GM18907 (cell line): ENCODE measurements at regions not wholly inside any gene's neighbourhood (a gene's known extent, or its start where the extent isn't known, plus 50 kb on each side); places are given as distances from the start of the nearest gene placed in this dataset.
"Not testable (repeated sequence)": the region's sequence is repeated elsewhere in the genome, so short reads cannot be mapped to it uniquely, and the experiment has no call there.

Experiments
- ATAC-seq: cut with Tn5 transposase; IDR thresholded peaks from one replicate; pipeline ENCODE4 v1.9.1; 2021; ENCODE audit warnings: mild to moderate bottlenecking, moderate library complexity; ENCODE audit not compliant: unreplicated experiment

GRCh38 chr10:65628493-65629139 is 1297.2 kb upstream of the LRRTM3 start:
- no peak for ATAC-seq

DNA sequence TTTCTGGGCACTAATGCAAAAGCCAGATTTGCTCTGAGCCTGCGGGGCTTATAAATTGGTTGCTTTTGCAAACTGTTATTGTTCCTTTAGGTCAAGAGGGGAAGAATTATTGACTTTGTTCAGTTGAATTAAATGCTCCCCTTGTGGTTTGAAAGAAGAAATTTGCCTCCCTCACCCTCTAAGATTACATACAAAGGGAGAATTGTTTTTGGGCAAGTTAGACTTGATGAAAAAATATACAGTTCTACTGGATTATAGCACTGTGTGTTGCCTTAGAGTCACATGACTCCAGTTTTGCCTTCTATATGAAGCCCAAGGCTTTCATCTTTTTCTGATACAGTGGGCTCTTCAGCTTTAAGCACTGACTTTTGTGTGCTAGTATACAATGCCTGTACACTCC is 1265.8 kb upstream of the LRRTM3 start:
- ATAC-seq: no peak

GRCh38 chr10:65670087-65670486 is 1255.7 kb upstream of the LRRTM3 start:
- ATAC-seq: no peak

- ATAC-seq: not testable (repeated sequence)
Measured at GRCh38 chr10:65670596-65670995, 1255.2 kb upstream of the LRRTM3 start.

- no peak for ATAC-seq
Measured at GRCh38 chr10:65675236-65675635, 1250.6 kb upstream of the LRRTM3 start.

DNA sequence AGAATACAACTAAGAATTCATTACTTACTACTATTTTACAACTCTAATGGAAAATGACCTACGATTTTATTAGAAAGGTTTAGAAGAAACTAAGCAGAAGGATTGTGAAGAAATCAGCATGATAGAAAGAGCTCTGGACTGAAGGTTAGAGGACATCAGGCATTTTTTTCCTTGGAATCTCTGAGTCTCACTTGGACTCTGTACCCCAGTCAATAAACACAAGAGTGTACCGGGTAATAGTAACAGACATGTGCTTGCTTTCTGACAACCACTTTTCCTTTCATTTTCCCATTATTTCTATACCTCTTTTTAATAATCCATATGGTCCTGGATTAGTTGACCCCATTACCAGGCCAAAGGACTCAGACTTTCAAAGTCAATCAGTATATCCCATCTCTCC is 1240.9 kb upstream of the LRRTM3 start:
- no peak for ATAC-seq

DNA sequence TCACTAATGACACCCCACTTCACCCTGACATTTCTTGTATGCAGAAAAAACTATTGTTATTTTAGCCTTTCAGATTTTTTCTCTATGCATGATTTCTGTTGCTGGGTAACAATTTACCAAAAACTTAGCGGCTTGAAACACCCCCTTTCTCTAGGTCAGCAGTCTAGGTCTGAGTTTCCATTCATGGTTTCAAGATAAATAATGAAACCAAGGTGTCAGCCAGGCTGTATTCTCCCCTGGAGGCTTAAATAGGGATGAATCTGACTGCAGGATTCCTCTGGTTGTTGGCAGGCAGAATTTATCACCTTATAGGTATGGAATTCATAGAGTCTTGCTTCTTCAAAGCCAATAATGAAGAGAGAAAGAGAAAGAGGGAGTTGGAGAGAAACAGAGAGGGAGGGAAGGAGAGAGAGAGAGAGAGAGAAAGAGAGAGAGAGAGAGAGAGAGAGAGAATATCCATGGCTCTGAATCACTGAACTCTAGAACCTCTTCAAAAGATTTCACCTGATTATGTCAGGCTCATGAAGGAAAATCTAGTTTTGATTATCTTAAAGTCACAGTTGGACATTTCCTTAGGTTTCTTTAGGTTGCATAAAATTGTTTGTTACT is 1224.6 kb upstream of the LRRTM3 start:
- ATAC-seq: no peak

DNA sequence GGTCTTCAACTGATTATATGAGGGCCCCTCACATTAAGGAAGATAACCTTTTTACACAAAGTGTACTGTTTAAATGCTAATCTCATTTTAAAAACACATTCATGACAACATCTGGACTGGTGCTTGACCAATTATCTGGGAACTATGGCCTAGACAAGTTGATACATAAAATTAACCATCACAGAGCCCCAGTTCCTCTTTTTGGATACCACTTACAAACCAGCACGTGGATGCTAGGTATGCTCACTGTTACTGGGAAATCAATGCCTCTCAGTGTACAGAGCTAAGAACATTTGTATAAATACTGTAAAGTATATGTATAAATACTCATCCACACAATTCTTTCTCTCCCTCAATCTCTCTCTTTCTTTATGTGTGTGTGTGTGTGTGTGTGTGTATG is 1217.8 kb upstream of the LRRTM3 start:
- no peak for ATAC-seq

DNA sequence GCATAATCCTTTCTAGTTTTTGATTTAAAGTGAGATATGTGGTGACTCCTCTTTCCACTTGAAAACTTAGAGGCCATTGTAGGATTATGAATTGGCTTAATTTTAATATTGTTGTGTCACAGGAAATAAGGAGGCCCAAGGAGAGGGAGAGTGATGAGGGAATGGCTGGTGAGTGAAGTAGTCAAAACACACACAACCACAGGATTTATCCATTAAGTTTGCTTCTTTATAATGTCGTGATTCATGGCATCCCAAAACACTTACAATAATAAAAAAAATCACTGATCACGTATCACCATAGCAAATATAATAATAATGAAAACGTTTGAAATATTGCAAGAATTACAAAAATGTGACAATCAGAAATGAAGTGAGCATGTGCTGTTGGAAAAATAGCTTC is 1215.5 kb upstream of the LRRTM3 start:
- no peak for ATAC-seq

DNA sequence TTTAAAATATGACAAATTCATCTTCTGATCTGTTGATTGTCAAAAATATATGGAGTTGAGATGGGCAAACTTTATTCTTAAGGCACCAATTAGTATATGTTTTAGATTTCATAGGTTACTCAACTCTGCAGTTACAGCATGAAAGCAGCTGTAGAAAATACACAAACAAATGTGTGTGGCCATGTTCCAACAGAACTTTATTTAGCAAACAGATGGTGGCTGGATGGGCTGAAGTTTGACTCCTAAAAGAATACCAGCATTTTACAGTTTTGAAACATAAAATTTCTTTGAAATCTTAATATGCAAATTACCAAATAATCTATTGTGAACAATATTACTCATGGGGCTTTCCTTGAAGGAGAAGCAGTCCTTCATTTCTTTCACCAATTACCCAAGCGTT is 1206.0 kb upstream of the LRRTM3 start:
- no peak for ATAC-seq

- ATAC-seq: no peak
Measured at GRCh38 chr10:65720901-65721300, 1204.9 kb upstream of the LRRTM3 start.

DNA sequence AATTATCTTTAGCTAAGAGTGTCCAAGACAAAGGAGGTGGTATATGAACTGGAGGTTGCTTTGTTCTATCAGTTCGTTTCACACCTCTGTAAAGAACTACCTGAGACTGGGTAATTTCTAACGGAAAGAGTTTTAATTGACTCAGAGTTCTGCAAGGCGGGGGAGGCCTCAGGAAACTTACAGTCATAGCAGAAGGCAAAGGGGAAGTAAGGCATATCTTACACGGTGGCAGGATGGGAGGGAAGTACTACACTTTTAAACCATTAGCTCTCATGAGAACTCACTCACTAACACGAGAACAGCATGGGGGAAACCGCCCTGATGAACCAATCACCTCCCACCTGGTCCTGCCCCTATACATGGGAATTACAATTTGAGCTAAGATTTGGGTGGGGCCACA is 1202.3 kb upstream of the LRRTM3 start:
- ATAC-seq: no peak

GRCh38 chr10:65735382-65735781 is 1190.5 kb upstream of the LRRTM3 start:
- no peak for ATAC-seq

- ATAC-seq: no peak
Measured at GRCh38 chr10:65742906-65743305, 1182.9 kb upstream of the LRRTM3 start.

- ATAC-seq: no peak
Measured at GRCh38 chr10:65751218-65751617, 1174.6 kb upstream of the LRRTM3 start.

DNA sequence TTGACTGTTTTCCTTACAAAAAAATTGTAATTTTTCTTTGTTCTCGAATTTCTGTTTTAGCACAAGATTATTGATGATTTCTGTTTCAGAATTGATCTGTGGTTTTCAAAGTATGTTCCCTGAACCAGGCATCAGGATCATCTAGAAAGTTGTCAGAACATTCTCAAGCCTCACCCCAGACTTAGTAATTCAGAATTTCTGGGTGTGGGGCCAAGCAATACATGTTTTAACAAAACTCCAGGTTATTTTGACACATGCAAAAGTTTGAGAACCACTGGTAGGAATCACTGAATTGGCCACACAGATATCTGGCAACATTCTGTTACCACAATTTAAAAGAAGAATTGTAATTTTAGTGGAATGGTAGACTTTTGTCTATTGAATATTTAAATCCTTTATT is 1173.9 kb upstream of the LRRTM3 start:
- ATAC-seq: no peak

GRCh38 chr10:65753532-65753931 is 1172.3 kb upstream of the LRRTM3 start:
- ATAC-seq: no peak

- no peak for ATAC-seq
Measured at GRCh38 chr10:65754112-65754511, 1171.7 kb upstream of the LRRTM3 start.

DNA sequence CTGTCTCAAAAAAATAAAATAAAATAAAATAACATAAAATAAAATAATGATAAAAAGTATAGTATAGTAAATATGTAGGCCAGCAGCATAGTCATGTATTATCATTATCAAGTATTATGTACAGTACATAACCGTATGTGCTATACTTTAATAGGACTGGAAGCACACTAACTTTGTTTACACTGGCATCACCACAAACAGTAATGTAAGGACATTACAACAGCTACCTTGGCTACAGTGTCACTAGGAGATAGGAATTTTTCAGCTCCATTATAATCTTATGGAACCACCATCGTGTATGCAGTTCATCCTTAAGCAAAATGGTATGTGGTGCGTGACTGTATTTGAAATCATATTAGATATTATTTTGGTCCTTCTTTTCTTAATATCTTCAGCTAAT is 1163.5 kb upstream of the LRRTM3 start:
- ATAC-seq: no peak

- ATAC-seq: no peak
Measured at GRCh38 chr10:65765006-65765541, 1160.8 kb upstream of the LRRTM3 start.

DNA sequence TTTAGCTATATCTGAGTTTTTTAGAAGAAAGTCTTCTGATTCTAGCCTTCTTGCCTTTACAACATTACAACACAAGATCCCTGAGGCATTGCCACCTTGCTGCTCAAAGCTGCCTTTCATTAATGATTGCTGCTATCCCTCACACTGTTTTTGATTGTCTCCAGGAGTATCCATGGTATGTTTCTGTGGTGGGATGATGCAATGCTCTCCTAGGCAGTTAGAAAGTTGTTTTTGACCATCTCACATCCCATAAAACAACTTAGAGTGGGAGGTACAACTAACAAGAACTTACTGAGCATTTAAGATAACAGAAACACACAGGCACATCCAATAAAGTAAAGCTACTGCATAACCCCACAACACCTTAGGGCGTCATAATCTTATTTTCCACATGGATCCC is 1156.0 kb upstream of the LRRTM3 start:
- no peak for ATAC-seq

DNA sequence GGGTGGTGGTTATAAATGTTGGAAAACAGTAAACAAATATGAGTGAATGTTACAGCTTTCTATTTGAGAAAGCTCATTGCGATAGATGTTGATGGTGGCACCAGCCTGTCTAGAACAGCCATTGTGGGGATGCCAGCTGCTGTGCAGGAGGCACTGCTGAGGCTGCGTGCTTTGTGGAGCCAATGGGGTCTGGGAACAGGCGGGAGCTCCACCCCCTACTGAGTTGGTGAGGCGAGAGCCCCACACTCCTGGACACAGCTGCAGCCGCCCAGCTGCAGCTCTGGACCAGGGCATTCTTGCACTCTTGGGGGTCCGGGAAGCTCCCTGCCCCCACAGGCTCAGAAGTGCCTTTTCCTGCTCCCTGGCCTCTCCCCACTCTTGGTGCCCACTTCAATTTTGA is 1147.1 kb upstream of the LRRTM3 start:
- no peak for ATAC-seq

- no peak for ATAC-seq
Measured at GRCh38 chr10:65779985-65780384, 1145.9 kb upstream of the LRRTM3 start.
